ENCODE measurements at regions not wholly inside any gene's neighbourhood (a gene's known extent, or its start where the extent isn't known, plus 50 kb on each side); places are given as distances from the start of the nearest gene placed in this dataset.

- no peak for TF ChIP-seq GATA3 (IDR thresholded peaks at IDR 0.05; ENCODE audit: low read depth, low read length)
- no peak for TF ChIP-seq GATA2 (IDR thresholded peaks at IDR 0.05; ENCODE audit: low read depth, low read length)
These were observed 95.6 kb upstream of the RFC3 start for GRCh38 chr13:33722216-33722915.

GRCh38 chr13:33723365-33723764 is 94.6 kb upstream of the RFC3 start:
- no peak for TF ChIP-seq GATA2 (IDR thresholded peaks at IDR 0.05; ENCODE audit: low read depth, low read length)
- no peak for TF ChIP-seq GATA3 (IDR thresholded peaks at IDR 0.05; ENCODE audit: low read depth, low read length)

GRCh38 chr13:33723772-33724435 is 94.0 kb upstream of the RFC3 start:
- TF ChIP-seq GATA2 (IDR thresholded peaks at IDR 0.05; ENCODE audit: low read depth, low read length) (no peak), GATA3 (IDR thresholded peaks at IDR 0.05; ENCODE audit: low read depth, low read length) (no peak)

GRCh38 chr13:33725340-33725739 is 92.6 kb upstream of the RFC3 start:
- TF ChIP-seq GATA2 (IDR thresholded peaks at IDR 0.05; ENCODE audit: low read depth, low read length) (no peak), GATA3 (IDR thresholded peaks at IDR 0.05; ENCODE audit: low read depth, low read length) (no peak)

GRCh38 chr13:33727297-33728083 is 90.5 kb upstream of the RFC3 start:
- no peak for TF ChIP-seq GATA2 (IDR thresholded peaks at IDR 0.05; ENCODE audit: low read depth, low read length)
- TF ChIP-seq GATA3 (IDR thresholded peaks at IDR 0.05; ENCODE audit: low read depth, low read length): no peak

- no peak for TF ChIP-seq GATA2 (IDR thresholded peaks at IDR 0.05; ENCODE audit: low read depth, low read length)
- no peak for TF ChIP-seq GATA3 (IDR thresholded peaks at IDR 0.05; ENCODE audit: low read depth, low read length)
These were observed 89.5 kb upstream of the RFC3 start for GRCh38 chr13:33728271-33729037.

GRCh38 chr13:33730147-33730546 is 87.8 kb upstream of the RFC3 start:
- TF ChIP-seq GATA2 (IDR thresholded peaks at IDR 0.05; ENCODE audit: low read depth, low read length) (no peak), GATA3 (IDR thresholded peaks at IDR 0.05; ENCODE audit: low read depth, low read length) (no peak)

- TF ChIP-seq GATA2 (IDR thresholded peaks at IDR 0.05; ENCODE audit: low read depth, low read length) (no peak), GATA3 (IDR thresholded peaks at IDR 0.05; ENCODE audit: low read depth, low read length) (no peak)
These were observed 87.3 kb upstream of the RFC3 start for GRCh38 chr13:33730619-33731018.

- TF ChIP-seq GATA2 (IDR thresholded peaks at IDR 0.05; ENCODE audit: low read depth, low read length) (no peak), GATA3 (IDR thresholded peaks at IDR 0.05; ENCODE audit: low read depth, low read length) (no peak)
These were observed 82.7 kb upstream of the RFC3 start for GRCh38 chr13:33735276-33735675.

- TF ChIP-seq GATA2 (IDR thresholded peaks at IDR 0.05; ENCODE audit: low read depth, low read length) (no peak), GATA3 (IDR thresholded peaks at IDR 0.05; ENCODE audit: low read depth, low read length) (no peak)
These were observed 78.7 kb upstream of the RFC3 start for GRCh38 chr13:33739254-33739653.

- TF ChIP-seq GATA2 (IDR thresholded peaks at IDR 0.05; ENCODE audit: low read depth, low read length): no peak
- no peak for TF ChIP-seq GATA3 (IDR thresholded peaks at IDR 0.05; ENCODE audit: low read depth, low read length)
These were observed 77.8 kb upstream of the RFC3 start for GRCh38 chr13:33740134-33740538.

GRCh38 chr13:33742321-33742720 is 75.6 kb upstream of the RFC3 start:
- no peak for TF ChIP-seq GATA3 (IDR thresholded peaks at IDR 0.05; ENCODE audit: low read depth, low read length)

- TF ChIP-seq GATA3 (IDR thresholded peaks at IDR 0.05; ENCODE audit: low read depth, low read length) (no peak), GATA2 (IDR thresholded peaks at IDR 0.05; ENCODE audit: low read depth, low read length) (no peak)
These were observed 74.2 kb upstream of the RFC3 start for GRCh38 chr13:33743438-33744368.
